Fibroblast of skin of right quadriceps (primary cell): ENCODE measurements at regions not wholly inside any gene's neighbourhood (a gene's known extent, or its start where the extent isn't known, plus 50 kb on each side); places are given as distances from the start of the nearest gene placed in this dataset.

Experiments
- DNase-seq: peaks from one replicate; pipeline ENCODE4 v3.0.0-alpha.2; 2013

GRCh38 chr6:77535172-77535571 is 71.9 kb upstream of the HTR1B start:
- DNase-seq = no peak

GRCh38 chr6:77536701-77537100 is 73.4 kb upstream of the HTR1B start:
- no peak for DNase-seq

GRCh38 chr6:77543601-77544000 is 80.3 kb upstream of the HTR1B start:
- DNase-seq = no peak

- no peak for DNase-seq
Observed at GRCh38 chr6:77548190-77548589, 84.9 kb upstream of the HTR1B start.

- no peak for DNase-seq
Observed at GRCh38 chr6:77548662-77549366, 85.5 kb upstream of the HTR1B start.

GRCh38 chr6:77551135-77551534 is 87.8 kb upstream of the HTR1B start:
- DNase-seq = no peak

- DNase-seq = peak; percentile 2
Observed at GRCh38 chr6:77561768-77562314, 91.0 kb upstream of the MEI4 start.

GRCh38 chr6:77565370-77565769 is 87.5 kb upstream of the MEI4 start:
- DNase-seq = no peak

GRCh38 chr6:77566235-77566634 is 86.6 kb upstream of the MEI4 start:
- DNase-seq = no peak

GRCh38 chr6:77568570-77568969 is 84.3 kb upstream of the MEI4 start:
- DNase-seq = no peak

- no peak for DNase-seq
Observed at GRCh38 chr6:77573843-77574242, 79.0 kb upstream of the MEI4 start.

- no peak for DNase-seq
Observed at GRCh38 chr6:77587963-77588362, 64.9 kb upstream of the MEI4 start.
